Lower leg skin (tissue), 4 donors: ENCODE measurements at regions not wholly inside any gene's neighbourhood (a gene's known extent, or its start where the extent isn't known, plus 50 kb on each side); places are given as distances from the start of the nearest gene placed in this dataset.

ENCODE experiments used
- DNase-seq, 2 donors: peaks; one replicate each; pipeline ENCODE4 v3.0.0-alpha.2; 2019; ENCODE audit warnings: low spot score in 2 of 2
- H3K4me3 ChIP-seq: fragments of 200-600 bp; sonication (generic); 2 replicates; pipeline ENCODE4 v1.5.1; 2017; ENCODE audit warnings: mild to moderate bottlenecking, low read depth; ENCODE audit not compliant: poor library complexity, severe bottlenecking
- CTCF ChIP-seq, 3 donors: fragments of 450-650 bp; IDR thresholded peaks; one replicate each; pipeline ENCODE4 v1.5.1; 2016; ENCODE audit warnings: antibody characterized with exemption in 3 of 3, mild to moderate bottlenecking in 3 of 3, moderate library complexity in 2 of 3
- POLR2A ChIP-seq, 2 donors: fragments of 450-650 bp; IDR thresholded peaks; one replicate each; pipeline ENCODE4 v1.6.1; 2016 to 2017; ENCODE audit warnings: antibody characterized with exemption in 2 of 2, mild to moderate bottlenecking in 1 of 2, moderate library complexity in 1 of 2
- WGBS, 2 donors: methylation state at CpG; one replicate each; pipeline ENCODE4 v1.1.5; 2018; 5-methylcytosine and 5-hydroxymethylcytosine counted together
- intact Hi-C: fragments of 100-400 bp; cut with DNase I; formaldehyde crosslinking; loops from one replicate; pipeline ENCODE4 v1.15.0; 2023; ENCODE audit warnings: low total_unique reads

DNA sequence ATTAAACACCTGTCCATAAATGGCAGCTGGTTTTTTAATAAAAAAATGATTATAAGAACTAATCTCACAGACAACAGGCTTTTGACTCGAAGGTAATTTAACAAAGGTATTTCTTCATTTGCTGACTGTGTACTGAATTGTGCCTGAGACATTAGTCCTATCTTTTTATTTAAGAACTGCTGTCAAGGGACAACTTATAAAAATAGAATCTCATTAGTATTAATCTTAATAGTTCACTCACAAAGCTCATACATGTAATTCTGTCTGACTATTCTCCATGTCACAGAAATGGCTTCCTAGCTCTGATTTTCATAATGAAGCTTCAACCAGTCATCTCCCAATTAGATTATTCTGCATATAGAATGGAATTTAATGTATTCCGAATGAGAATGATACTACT lies 276.9 kb upstream of the PDZRN3 start:
- H3K4me3 ChIP-seq = no peak overlapping the region
- 72 to 74% methylated on average over 2 of the region's 2 CpGs for WGBS, 2 donors
- intact Hi-C loops = no loop called here
- no peak for TF ChIP-seq POLR2A (IDR thresholded peaks at IDR 0.05)
- no peak for TF ChIP-seq CTCF (IDR thresholded peaks at IDR 0.05)
- no peak for DNase-seq

GRCh38 chr3:73894474-73895213 lies 269.9 kb upstream of the PDZRN3 start:
- no peak overlapping the region for H3K4me3 ChIP-seq
- no peak for TF ChIP-seq CTCF (IDR thresholded peaks at IDR 0.05)
- TF ChIP-seq POLR2A (IDR thresholded peaks at IDR 0.05) = no peak
- intact Hi-C loops = no loop called here
- WGBS, 2 donors = 78 to 82% methylated on average over 3 of the region's 3 CpGs
- DNase-seq = no peak

DNA sequence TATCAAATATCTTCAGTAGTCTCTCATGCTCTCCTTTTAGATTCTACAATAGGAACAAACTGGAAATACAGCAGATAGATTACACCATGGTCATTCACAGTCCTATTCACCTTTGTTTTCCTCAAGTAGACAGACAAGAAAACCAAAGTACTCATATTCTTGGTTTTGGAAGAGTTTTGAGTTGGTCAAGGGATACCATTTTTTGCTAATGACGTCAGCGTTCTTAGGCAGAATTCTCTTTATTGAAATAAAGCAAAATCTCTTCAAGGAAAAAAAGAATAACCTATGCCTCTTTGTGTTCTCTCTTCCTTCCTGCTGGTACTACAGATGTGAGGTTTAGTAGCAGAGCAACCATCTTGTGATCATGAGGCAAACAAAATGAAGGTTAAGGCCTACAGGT lies 268.3 kb upstream of the PDZRN3 start:
- 96 to 98% methylated on average over 2 of the region's 2 CpGs for WGBS, 2 donors
- intact Hi-C loops = no loop called here
- DNase-seq = no peak
- no peak for TF ChIP-seq POLR2A (IDR thresholded peaks at IDR 0.05)
- TF ChIP-seq CTCF (IDR thresholded peaks at IDR 0.05) = no peak
- H3K4me3 ChIP-seq = no peak overlapping the region

DNA sequence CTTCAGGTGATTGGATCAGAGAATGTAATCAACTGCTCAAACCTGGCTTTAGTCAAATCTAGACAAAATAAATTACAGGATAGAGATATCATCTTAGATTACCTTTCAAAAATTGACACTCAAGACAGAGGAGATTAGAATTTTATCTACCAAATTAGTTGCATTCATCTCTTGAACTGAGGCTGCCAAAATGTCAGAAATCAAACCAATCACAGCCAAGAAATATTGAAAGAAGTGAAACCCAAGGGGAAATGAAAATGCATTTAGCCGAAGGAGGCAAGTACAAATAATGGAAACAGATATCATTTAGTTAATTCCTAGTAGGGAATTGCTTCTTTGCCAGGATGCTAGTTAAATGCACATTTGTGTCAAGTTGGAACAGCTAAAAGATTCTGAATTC lies 261.1 kb upstream of the PDZRN3 start:
- intact Hi-C loops = no loop called here
- WGBS, 2 donors = 46 to 50% methylated on average over 1 of the region's 1 CpG
- H3K4me3 ChIP-seq = no peak overlapping the region
- TF ChIP-seq POLR2A (IDR thresholded peaks at IDR 0.05) (no peak), CTCF (IDR thresholded peaks at IDR 0.05) (no peak)
- DNase-seq = no peak

DNA sequence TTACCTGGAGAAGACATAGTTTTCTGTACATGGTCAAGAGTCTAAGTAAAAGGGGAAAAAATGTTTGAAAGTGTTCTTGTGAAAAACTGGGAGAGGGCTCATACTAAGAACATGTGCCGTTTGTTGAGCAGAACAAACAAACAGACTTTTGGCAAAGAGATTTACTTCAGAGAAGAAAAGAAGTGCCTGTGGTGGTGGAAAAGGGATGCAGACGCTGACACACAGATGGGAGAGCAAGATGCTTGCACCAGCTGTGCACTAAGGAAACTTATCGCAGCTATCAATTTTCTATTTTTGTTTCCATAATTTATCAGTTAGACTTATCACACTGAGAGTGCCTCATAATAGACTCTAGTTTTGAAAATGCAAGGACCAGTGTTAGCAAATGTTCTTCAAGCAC lies 259.6 kb upstream of the PDZRN3 start:
- intact Hi-C loops = no loop called here
- no peak for DNase-seq
- WGBS, 2 donors = 68 to 77% methylated on average over 3 of the region's 3 CpGs
- no peak overlapping the region for H3K4me3 ChIP-seq
- TF ChIP-seq POLR2A (IDR thresholded peaks at IDR 0.05) = no peak
- no peak for TF ChIP-seq CTCF (IDR thresholded peaks at IDR 0.05)

DNA sequence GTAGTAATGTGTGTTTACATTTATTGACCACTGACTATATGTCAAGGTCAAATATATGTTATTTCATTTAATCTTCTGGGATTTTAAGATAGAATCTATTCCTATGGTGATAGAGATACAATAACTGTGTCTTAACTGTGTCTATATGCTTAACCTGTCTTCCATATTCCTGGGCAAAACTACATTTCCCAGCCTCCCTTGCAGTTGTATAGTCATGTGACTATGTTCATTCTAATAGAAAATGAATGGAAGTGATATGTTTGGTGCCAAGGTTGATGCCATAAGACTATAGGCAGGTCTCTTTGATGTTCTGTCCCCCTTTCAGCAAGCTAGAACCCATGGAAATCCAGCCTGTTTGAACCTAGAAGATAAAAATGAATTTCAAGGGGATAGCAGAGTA lies 258.8 kb upstream of the PDZRN3 start:
- no peak overlapping the region for H3K4me3 ChIP-seq
- TF ChIP-seq POLR2A (IDR thresholded peaks at IDR 0.05) (no peak), CTCF (IDR thresholded peaks at IDR 0.05) (no peak)
- intact Hi-C loops = no loop called here
- DNase-seq = no peak
